Kidney (tissue), 13 donors: ENCODE measurements at regions not wholly inside any gene's neighbourhood (a gene's known extent, or its start where the extent isn't known, plus 50 kb on each side); places are given as distances from the start of the nearest gene placed in this dataset.

Experiments used
- DNase-seq, 5 donors: peaks; one replicate each; pipeline ENCODE4 v3.0.0-alpha.2; 2013 to 2020
- FAIRE-seq: peaks from 2 replicates; lab custom pipeline; 2012; peaks lifted over from hg19 to GRCh38; lab: Jason Lieb, UNC
- H3K27ac ChIP-seq, 2 donors: one replicate each; pipeline ENCODE4 v1.7.0; 2013; ENCODE audit warnings: low read depth in 2 of 2, low read length in 2 of 2, inconsistent platforms in 1 of 2
- H3K27me3 ChIP-seq: one replicate; pipeline ENCODE4 v1.7.1; 2013; ENCODE audit warnings: low read length, inconsistent platforms; ENCODE audit not compliant: control insufficient read depth, insufficient read depth
- H3K36me3 ChIP-seq, 3 donors: one replicate each; pipeline versions ENCODE4 v1.7.0 to v1.7.1; 2013; ENCODE audit warnings: low read length in 3 of 3, control low read depth in 1 of 3, inconsistent platforms in 1 of 3; ENCODE audit not compliant: insufficient read depth in 3 of 3, control insufficient read depth in 2 of 3
- H3K4me1 ChIP-seq, 3 donors: one replicate each; pipeline versions ENCODE4 v1.7.0 to v1.7.1; 2013; ENCODE audit warnings: low read length in 3 of 3, inconsistent platforms in 1 of 3, low read depth in 1 of 3; ENCODE audit not compliant: control insufficient read depth in 2 of 3, insufficient read depth in 2 of 3
- H3K4me3 ChIP-seq, 3 donors: one replicate each; pipeline versions ENCODE4 v1.7.0 to v1.8.1; 2013; ENCODE audit warnings: low read length in 3 of 3, control low read depth in 1 of 3, inconsistent platforms in 1 of 3
- H3K9ac ChIP-seq, 3 donors: one replicate each; pipeline versions ENCODE4 v1.7.0 to v1.7.1; 2013; ENCODE audit warnings: low read length in 3 of 3, control low read depth in 1 of 3, inconsistent platforms in 1 of 3
- H3K9me3 ChIP-seq, 3 donors: one replicate each; pipeline versions ENCODE4 v1.7.0 to v1.7.1; 2013; ENCODE audit warnings: low read length in 3 of 3, control low read depth in 1 of 3, inconsistent platforms in 1 of 3; ENCODE audit not compliant: control insufficient read depth in 2 of 3, insufficient read depth in 1 of 3
- intact Hi-C: fragments of 100-400 bp; cut with DNase I; formaldehyde crosslinking; loops from one replicate; pipeline ENCODE4 v1.11.1; 2022
- TF ChIP-seq, protein P1 (sequence below): IDR thresholded peaks from 3 replicates; pipeline ENCODE4 v1.5.1; 2012; ENCODE audit warnings: mild to moderate bottlenecking, moderate library complexity, borderline replicate concordance; ENCODE audit not compliant: insufficient read depth; ENCODE audit errors: extremely low read depth
- donor health status: control.
- donor health status: control.
- donor health status: control.
- donor health status: control.
- donor health status: control.
- donor health status: DM: yes; HTN: yes; CAD: no.
- donor health status: Normal renal cell carcinoma (clear cell type).

- intact Hi-C loops, result no loop called here
- TF ChIP-seq, protein P1, sequence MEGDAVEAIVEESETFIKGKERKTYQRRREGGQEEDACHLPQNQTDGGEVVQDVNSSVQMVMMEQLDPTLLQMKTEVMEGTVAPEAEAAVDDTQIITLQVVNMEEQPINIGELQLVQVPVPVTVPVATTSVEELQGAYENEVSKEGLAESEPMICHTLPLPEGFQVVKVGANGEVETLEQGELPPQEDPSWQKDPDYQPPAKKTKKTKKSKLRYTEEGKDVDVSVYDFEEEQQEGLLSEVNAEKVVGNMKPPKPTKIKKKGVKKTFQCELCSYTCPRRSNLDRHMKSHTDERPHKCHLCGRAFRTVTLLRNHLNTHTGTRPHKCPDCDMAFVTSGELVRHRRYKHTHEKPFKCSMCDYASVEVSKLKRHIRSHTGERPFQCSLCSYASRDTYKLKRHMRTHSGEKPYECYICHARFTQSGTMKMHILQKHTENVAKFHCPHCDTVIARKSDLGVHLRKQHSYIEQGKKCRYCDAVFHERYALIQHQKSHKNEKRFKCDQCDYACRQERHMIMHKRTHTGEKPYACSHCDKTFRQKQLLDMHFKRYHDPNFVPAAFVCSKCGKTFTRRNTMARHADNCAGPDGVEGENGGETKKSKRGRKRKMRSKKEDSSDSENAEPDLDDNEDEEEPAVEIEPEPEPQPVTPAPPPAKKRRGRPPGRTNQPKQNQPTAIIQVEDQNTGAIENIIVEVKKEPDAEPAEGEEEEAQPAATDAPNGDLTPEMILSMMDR, result no peak
- FAIRE-seq, result no peak
These were observed 70.7 kb upstream of the TDRD3 start for GRCh38 chr13:60326273-60326672.

GRCh38 chr13:60327511-60327910, 69.5 kb upstream of the TDRD3 start:
- Histone ChIP-seq H3K27me3 (no peaks in the 10 kb centered on the region), H3K9me3 (no peaks in the 10 kb centered on the region), H3K4me3 (peak overlapping the region in 2 of 3 donors; percentile 42 to 69), H3K4me1 (peaks cover 0 to 14% (median 5%) of the 10 kb centered on the region in 3 donors), H3K36me3 (no peaks in the 10 kb centered on the region), H3K9ac (peak overlapping the region in 1 of 3 donors; percentile 34), H3K27ac (peak overlapping the region; percentile 26 to 83)
- intact Hi-C loops, result no loop called here
- TF ChIP-seq, protein P1, result no peak
- peak; percentile 89 for FAIRE-seq
- peak in 2 of 5 donors; percentile 21 to 34 for DNase-seq

More at GRCh38 chr13:60326273-60326672, 70.7 kb upstream of the TDRD3 start:
- Histone ChIP-seq H3K36me3 (no peaks in the 10 kb centered on the region), H3K4me1 (peaks cover 0 to 14% (median 5%) of the 10 kb centered on the region in 3 donors), H3K27me3 (no peaks in the 10 kb centered on the region), H3K4me3 (no peak overlapping the region), H3K9ac (no peak overlapping the region), H3K27ac (no peak overlapping the region), H3K9me3 (no peaks in the 10 kb centered on the region)
- no peak for DNase-seq

- intact Hi-C loops, result no loop called here
- no peak for FAIRE-seq
- Histone ChIP-seq H3K27me3 (no peaks in the 10 kb centered on the region), H3K9ac (peak overlapping the region in 1 of 3 donors; percentile 34), H3K4me3 (peak overlapping the region in 2 of 3 donors; percentile 42 to 69), H3K36me3 (no peaks in the 10 kb centered on the region), H3K9me3 (no peaks in the 10 kb centered on the region), H3K27ac (peak overlapping the region; percentile 52 to 83), H3K4me1 (peaks cover 0 to 14% (median 5%) of the 10 kb centered on the region in 3 donors)
- TF ChIP-seq, protein P1, result no peak
- DNase-seq, result no peak
These were observed 68.9 kb upstream of the TDRD3 start for GRCh38 chr13:60328073-60328472.
